ENCODE measurements at regions not wholly inside any gene's neighbourhood (a gene's known extent, or its start where the extent isn't known, plus 50 kb on each side); places are given as distances from the start of the nearest gene placed in this dataset.

DNA sequence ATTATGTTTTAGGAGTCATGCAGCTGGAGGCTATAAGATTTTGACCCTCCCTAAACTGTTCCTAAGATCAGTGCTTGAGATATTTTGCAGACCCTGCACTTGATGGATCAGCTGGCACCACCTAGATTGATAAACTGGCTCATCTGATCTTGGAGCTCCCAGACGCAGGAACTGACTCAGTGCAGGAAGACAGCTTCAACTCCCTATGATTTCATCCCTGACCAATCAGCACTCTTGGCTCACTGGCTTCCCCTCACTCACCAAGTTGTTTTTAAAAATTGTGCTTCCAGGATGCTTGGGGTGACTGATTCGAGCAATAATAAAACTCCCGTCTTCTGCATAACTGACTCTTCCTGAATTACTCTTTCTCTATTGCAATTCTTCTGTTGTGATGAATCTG, 637.5 kb upstream of the FAT3 start:
- Histone ChIP-seq H3K27ac (ENCODE audit: insufficient read depth, low read length) (no peak overlapping the region), H2BK120ac (ENCODE audit: low read depth, low read length) (no peak overlapping the region), H2BK5ac (ENCODE audit: low read depth, low read length, poor library complexity, severe bottlenecking) (no peak overlapping the region), H2AK5ac (ENCODE audit: low read depth, low read length) (no peak overlapping the region), H3K14ac (replicated peaks; ENCODE audit: low read depth, low read length) (no peak overlapping the region), H2AFZ (replicated peaks; ENCODE audit: low read length, poor library complexity) (no peak overlapping the region), H2BK20ac (ENCODE audit: low read depth, low read length) (no peak overlapping the region), H3K9me3 (ENCODE audit: control insufficient read depth, insufficient read depth, low read length) (peaks cover 3% of the 10 kb centered on the region), H2BK15ac (ENCODE audit: low read depth, low read length) (no peak overlapping the region), H3K18ac (ENCODE audit: low read depth, low read length) (no peak overlapping the region), H4K8ac (ENCODE audit: low read depth in 2 of 2, low read length in 2 of 2) (no peak overlapping the region), H3K9me1 (ENCODE audit: insufficient read depth, low read length) (no peaks in the 10 kb centered on the region), H4K91ac (ENCODE audit: insufficient read depth, low read depth, low read length) (no peak overlapping the region), H4K5ac (ENCODE audit: low read depth, low read length) (no peak overlapping the region), H4K20me1 (ENCODE audit: insufficient read depth, low read length) (no peaks in the 10 kb centered on the region), H3K23ac (ENCODE audit: low read depth, low read length) (no peak overlapping the region), H3K4me1 (ENCODE audit: control insufficient read depth, insufficient read depth, low read length) (no peaks in the 10 kb centered on the region), H3K4me3 (ENCODE audit: insufficient read depth, low read depth, low read length) (no peak overlapping the region), H2AK9ac (replicated peaks; ENCODE audit: low read depth, low read length, poor library complexity) (no peak overlapping the region), H3K56ac (ENCODE audit: extremely low read depth, insufficient read depth, low read length) (no peak overlapping the region), H3K4me2 (ENCODE audit: low read depth, low read length) (no peak overlapping the region), H3K9ac (ENCODE audit: low read depth, low read length) (no peak overlapping the region), H3K4ac (ENCODE audit: low read depth, low read length) (no peak overlapping the region), H3K79me1 (ENCODE audit: low read depth in 1 of 2, low read length in 2 of 2) (no peaks in the 10 kb centered on the region), H3K27me3 (ENCODE audit: control insufficient read depth, insufficient read depth, low read length) (no peaks in the 10 kb centered on the region), H3K36me3 (ENCODE audit: control insufficient read depth, insufficient read depth, low read length) (no peaks in the 10 kb centered on the region)
- in situ Hi-C loops (cut with MboI; ENCODE audit: low sequenced_read_pairs): no loop called here
- TF ChIP-seq MXI1 (IDR thresholded peaks at IDR 0.05; ENCODE audit: borderline replicate concordance, low read depth, low read length) (no peak), POLR2A (IDR thresholded peaks at IDR 0.05; ENCODE audit: low read depth, low read length) (no peak), FOS (IDR thresholded peaks at IDR 0.05; ENCODE audit: low read depth, low read length) (no peak), CHD1 (IDR thresholded peaks at IDR 0.05; ENCODE audit: low read depth, low read length) (no peak), RAD21 (IDR thresholded peaks at IDR 0.05; ENCODE audit: low read length) (no peak), BHLHE40 (IDR thresholded peaks at IDR 0.05; ENCODE audit: low read depth, low read length) (no peak), RFX5 (IDR thresholded peaks at IDR 0.05; ENCODE audit: low read depth, low read length) (no peak), CEBPB (IDR thresholded peaks at IDR 0.05; ENCODE audit: low read depth, low read length) (no peak), SMC3 (IDR thresholded peaks at IDR 0.05; ENCODE audit: low read depth, low read length) (no peak), RCOR1 (IDR thresholded peaks at IDR 0.05; ENCODE audit: insufficient replicate concordance, low read length) (no peak), NFE2L2 (IDR thresholded peaks at IDR 0.05; ENCODE audit: low read depth, low read length) (no peak), MAFK (IDR thresholded peaks at IDR 0.05; ENCODE audit: low read depth, low read length) (no peak), MAZ (IDR thresholded peaks at IDR 0.05; ENCODE audit: borderline replicate concordance, low read depth, low read length) (no peak)
- TF ChIP-seq, protein P1, sequence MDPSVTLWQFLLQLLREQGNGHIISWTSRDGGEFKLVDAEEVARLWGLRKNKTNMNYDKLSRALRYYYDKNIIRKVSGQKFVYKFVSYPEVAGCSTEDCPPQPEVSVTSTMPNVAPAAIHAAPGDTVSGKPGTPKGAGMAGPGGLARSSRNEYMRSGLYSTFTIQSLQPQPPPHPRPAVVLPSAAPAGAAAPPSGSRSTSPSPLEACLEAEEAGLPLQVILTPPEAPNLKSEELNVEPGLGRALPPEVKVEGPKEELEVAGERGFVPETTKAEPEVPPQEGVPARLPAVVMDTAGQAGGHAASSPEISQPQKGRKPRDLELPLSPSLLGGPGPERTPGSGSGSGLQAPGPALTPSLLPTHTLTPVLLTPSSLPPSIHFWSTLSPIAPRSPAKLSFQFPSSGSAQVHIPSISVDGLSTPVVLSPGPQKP (IDR thresholded peaks at IDR 0.05; ENCODE audit: borderline replicate concordance, low read depth, low read length): no peak
- TF ChIP-seq, protein P2, sequence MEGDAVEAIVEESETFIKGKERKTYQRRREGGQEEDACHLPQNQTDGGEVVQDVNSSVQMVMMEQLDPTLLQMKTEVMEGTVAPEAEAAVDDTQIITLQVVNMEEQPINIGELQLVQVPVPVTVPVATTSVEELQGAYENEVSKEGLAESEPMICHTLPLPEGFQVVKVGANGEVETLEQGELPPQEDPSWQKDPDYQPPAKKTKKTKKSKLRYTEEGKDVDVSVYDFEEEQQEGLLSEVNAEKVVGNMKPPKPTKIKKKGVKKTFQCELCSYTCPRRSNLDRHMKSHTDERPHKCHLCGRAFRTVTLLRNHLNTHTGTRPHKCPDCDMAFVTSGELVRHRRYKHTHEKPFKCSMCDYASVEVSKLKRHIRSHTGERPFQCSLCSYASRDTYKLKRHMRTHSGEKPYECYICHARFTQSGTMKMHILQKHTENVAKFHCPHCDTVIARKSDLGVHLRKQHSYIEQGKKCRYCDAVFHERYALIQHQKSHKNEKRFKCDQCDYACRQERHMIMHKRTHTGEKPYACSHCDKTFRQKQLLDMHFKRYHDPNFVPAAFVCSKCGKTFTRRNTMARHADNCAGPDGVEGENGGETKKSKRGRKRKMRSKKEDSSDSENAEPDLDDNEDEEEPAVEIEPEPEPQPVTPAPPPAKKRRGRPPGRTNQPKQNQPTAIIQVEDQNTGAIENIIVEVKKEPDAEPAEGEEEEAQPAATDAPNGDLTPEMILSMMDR (conservative IDR thresholded peaks at IDR 0.05; ENCODE audit: low read depth, low read length): no peak
- TF ChIP-seq, protein P3, sequence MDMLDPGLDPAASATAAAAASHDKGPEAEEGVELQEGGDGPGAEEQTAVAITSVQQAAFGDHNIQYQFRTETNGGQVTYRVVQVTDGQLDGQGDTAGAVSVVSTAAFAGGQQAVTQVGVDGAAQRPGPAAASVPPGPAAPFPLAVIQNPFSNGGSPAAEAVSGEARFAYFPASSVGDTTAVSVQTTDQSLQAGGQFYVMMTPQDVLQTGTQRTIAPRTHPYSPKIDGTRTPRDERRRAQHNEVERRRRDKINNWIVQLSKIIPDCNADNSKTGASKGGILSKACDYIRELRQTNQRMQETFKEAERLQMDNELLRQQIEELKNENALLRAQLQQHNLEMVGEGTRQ (IDR thresholded peaks at IDR 0.05; ENCODE audit: low read depth, low read length): no peak
- CTCF ChIA-PET: no interaction called here
- no CpG with 5 or more reads among the region's 3 CpGs for whole genome bisulfite sequencing, 2 experiments (ENCODE audit: extremely low coverage in 2 of 2, insufficient read length in 1 of 2)
- ATAC-seq (ENCODE audit: low read depth): no peak
- POLR2A ChIA-PET (ENCODE audit: unreplicated experiment): no interaction called here
- BruUV-seq (replicated peaks): no TSS peak
- no peak for DNase-seq
- intact Hi-C loops (cut with micrococcal nuclease): no loop called here
- dilution Hi-C loops (cut with HindIII; ENCODE audit: low sequenced_read_pairs, unreplicated experiment): no loop called here

Data from IMR-90 (cell line).